Adipocyte (in vitro differentiated cells): ENCODE measurements at regions not wholly inside any gene's neighbourhood (a gene's known extent, or its start where the extent isn't known, plus 50 kb on each side); places are given as distances from the start of the nearest gene placed in this dataset.
"Not testable (repeated sequence)": the region's sequence is repeated elsewhere in the genome, so short reads cannot be mapped to it uniquely, and the experiment has no call there.

Experiments
- DNase-seq: peaks from one replicate; pipeline ENCODE4 v3.0.0-alpha.2; 2015; ENCODE audit warnings: low read depth
- H3K27me3 ChIP-seq: replicated peaks from 2 replicates; pipeline ENCODE4 v1.7.0; 2013; ENCODE audit warnings: mild to moderate bottlenecking, low read length, moderate library complexity; ENCODE audit not compliant: control insufficient read depth, insufficient read depth
- H3K36me3 ChIP-seq: 2 replicates; pipeline ENCODE4 v1.7.0; 2013; ENCODE audit warnings: low read length, mild to moderate bottlenecking, moderate library complexity; ENCODE audit not compliant: control insufficient read depth, insufficient read depth, severe bottlenecking
- H3K4me1 ChIP-seq: 2 replicates; pipeline ENCODE4 v1.7.0; 2013; ENCODE audit warnings: mild to moderate bottlenecking, low read length, moderate library complexity; ENCODE audit not compliant: control insufficient read depth, insufficient read depth
- H3K4me3 ChIP-seq: 2 replicates; pipeline ENCODE4 v1.7.0; 2013; ENCODE audit warnings: mild to moderate bottlenecking, low read length, moderate library complexity
- H3K9ac ChIP-seq: 2 replicates; pipeline ENCODE4 v1.7.0; 2013; ENCODE audit warnings: mild to moderate bottlenecking, low read length, moderate library complexity
- H3K9me3 ChIP-seq: 2 replicates; pipeline ENCODE4 v1.7.0; 2013; ENCODE audit warnings: mild to moderate bottlenecking, low read length, moderate library complexity; ENCODE audit not compliant: control insufficient read depth

GRCh38 chr22:19652316-19652715, 62.0 kb upstream of the SEPTIN5 start:
- Histone ChIP-seq H3K9ac (no peak overlapping the region), H3K9me3 (peaks cover 24% of the 10 kb centered on the region), H3K36me3 (no peaks in the 10 kb centered on the region), H3K4me3 (no peak overlapping the region), H3K27me3 (peaks cover 22% of the 10 kb centered on the region), H3K4me1 (no peaks in the 10 kb centered on the region)
- DNase-seq: no peak

GRCh38 chr22:19654338-19654987, 59.8 kb upstream of the SEPTIN5 start:
- no peak for DNase-seq
- H3K4me1 ChIP-seq: no peaks in the 10 kb centered on the region
- no peaks in the 10 kb centered on the region for H3K36me3 ChIP-seq
- no peak overlapping the region for H3K9ac ChIP-seq
- peaks cover 22% of the 10 kb centered on the region for H3K27me3 ChIP-seq
- H3K9me3 ChIP-seq: peaks cover 7% of the 10 kb centered on the region
- H3K4me3 ChIP-seq: no peak overlapping the region

- no peak overlapping the region for H3K9ac ChIP-seq
- H3K4me1 ChIP-seq: no peaks in the 10 kb centered on the region
- no peak for DNase-seq
These were observed 58.9 kb upstream of the SEPTIN5 start for GRCh38 chr22:19655399-19655798.

GRCh38 chr22:19656541-19657251, 57.6 kb upstream of the SEPTIN5 start:
- Histone ChIP-seq H3K36me3 (no peaks in the 10 kb centered on the region), H3K9ac (no peak overlapping the region), H3K9me3 (no peaks in the 10 kb centered on the region), H3K27me3 (peaks cover 15% of the 10 kb centered on the region), H3K4me1 (no peaks in the 10 kb centered on the region), H3K4me3 (no peak overlapping the region)
- no peak for DNase-seq

More at GRCh38 chr22:19655399-19655798, 58.9 kb upstream of the SEPTIN5 start:
- Histone ChIP-seq H3K36me3 (no peaks in the 10 kb centered on the region), H3K9me3 (peaks cover 3% of the 10 kb centered on the region), H3K4me3 (no peak overlapping the region), H3K27me3 (peaks cover 26% of the 10 kb centered on the region)

- no peak for DNase-seq
- no peak overlapping the region for H3K9ac ChIP-seq
- H3K36me3 ChIP-seq: no peaks in the 10 kb centered on the region
- H3K4me3 ChIP-seq: no peak overlapping the region
- no peaks in the 10 kb centered on the region for H3K4me1 ChIP-seq
- H3K9me3 ChIP-seq: no peaks in the 10 kb centered on the region
- peaks cover 9% of the 10 kb centered on the region for H3K27me3 ChIP-seq
These were observed 56.8 kb upstream of the SEPTIN5 start for GRCh38 chr22:19657252-19658056.

- no peaks in the 10 kb centered on the region for H3K36me3 ChIP-seq
- peaks cover 4% of the 10 kb centered on the region for H3K27me3 ChIP-seq
- no peaks in the 10 kb centered on the region for H3K9me3 ChIP-seq
- H3K9ac ChIP-seq: no peak overlapping the region
- DNase-seq: no peak
- no peak overlapping the region for H3K4me3 ChIP-seq
- H3K4me1 ChIP-seq: peaks cover 3% of the 10 kb centered on the region
These were observed 56.0 kb upstream of the SEPTIN5 start for GRCh38 chr22:19658057-19658966.

- Histone ChIP-seq H3K4me1 (peaks cover 12% of the 10 kb centered on the region), H3K9ac (no peak overlapping the region), H3K9me3 (no peaks in the 10 kb centered on the region), H3K4me3 (no peak overlapping the region), H3K36me3 (no peaks in the 10 kb centered on the region), H3K27me3 (peaks cover 4% of the 10 kb centered on the region)
- no peak for DNase-seq
These were observed 55.1 kb upstream of the SEPTIN5 start for GRCh38 chr22:19658967-19659804.

GRCh38 chr22:19659805-19660345, 54.4 kb upstream of the SEPTIN5 start:
- Histone ChIP-seq H3K4me1 (peaks cover 14% of the 10 kb centered on the region), H3K9me3 (no peaks in the 10 kb centered on the region), H3K9ac (no peak overlapping the region), H3K27me3 (peaks cover 4% of the 10 kb centered on the region), H3K4me3 (no peak overlapping the region), H3K36me3 (no peaks in the 10 kb centered on the region)
- no peak for DNase-seq

GRCh38 chr22:19660583-19660982, 53.7 kb upstream of the SEPTIN5 start:
- H3K4me1 ChIP-seq: peaks cover 14% of the 10 kb centered on the region
- not testable (repeated sequence) for H3K36me3 ChIP-seq, H3K9me3 ChIP-seq, H3K4me3 ChIP-seq, DNase-seq, H3K9ac ChIP-seq, H3K27me3 ChIP-seq

GRCh38 chr22:19661156-19661555, 53.1 kb upstream of the SEPTIN5 start:
- no peak for DNase-seq
- Histone ChIP-seq H3K4me3 (no peak overlapping the region), H3K36me3 (no peaks in the 10 kb centered on the region), H3K9ac (no peak overlapping the region), H3K27me3 (peaks cover 5% of the 10 kb centered on the region), H3K9me3 (no peaks in the 10 kb centered on the region), H3K4me1 (peaks cover 14% of the 10 kb centered on the region)
